ENCODE measurements at regions not wholly inside any gene's neighbourhood (a gene's known extent, or its start where the extent isn't known, plus 50 kb on each side); places are given as distances from the start of the nearest gene placed in this dataset.

DNA sequence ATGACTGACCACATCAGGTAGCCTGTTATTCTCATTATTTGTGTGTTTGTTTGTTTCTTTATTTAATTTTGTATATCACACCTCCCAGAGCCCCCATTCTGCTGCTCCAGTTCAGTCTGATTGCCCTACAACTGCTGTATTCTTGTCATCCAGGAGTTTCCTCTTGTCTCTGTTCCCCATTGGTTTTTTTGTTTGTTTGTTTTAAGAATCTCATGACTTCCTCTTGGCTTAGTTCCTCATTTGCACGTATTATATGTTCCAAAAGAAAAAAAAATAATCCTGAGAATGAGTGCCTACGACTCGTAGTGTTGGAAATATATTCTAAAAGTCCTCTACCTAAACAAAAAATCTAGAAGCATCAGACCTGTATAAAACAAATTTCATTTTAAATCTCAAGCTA, 142.3 kb upstream of the SLIT2 start:
- TF ChIP-seq POLR2A (IDR thresholded peaks at IDR 0.05; ENCODE audit: low read depth, low read length) (no peak), RAD21 (IDR thresholded peaks at IDR 0.05; ENCODE audit: insufficient read depth, low read depth, low read length) (no peak), NR2C2 (IDR thresholded peaks at IDR 0.05; ENCODE audit: borderline replicate concordance, control insufficient read depth, insufficient read length, low read depth) (no peak), ASH2L (IDR thresholded peaks at IDR 0.05; ENCODE audit: borderline replicate concordance, low read depth) (no peak), JUND (IDR thresholded peaks at IDR 0.05; ENCODE audit: low read depth, low read length) (no peak), RELA (IDR thresholded peaks at IDR 0.05; ENCODE audit: borderline replicate concordance, partially characterized antibody) (no peak), CBX5 (IDR thresholded peaks at IDR 0.05; ENCODE audit: low read depth) (no peak), POLR2AphosphoS5 (IDR thresholded peaks at IDR 0.05; ENCODE audit: low read length) (no peak), EP300 (IDR thresholded peaks at IDR 0.05; ENCODE audit: borderline replicate concordance in 1 of 2, control insufficient read depth in 1 of 2, low read depth in 2 of 2, low read length in 2 of 2) (no peak), FOS (IDR thresholded peaks at IDR 0.05; ENCODE audit: borderline replicate concordance, extremely low read depth, insufficient read length) (no peak), NRF1 (conservative IDR thresholded peaks at IDR 0.05; ENCODE audit: low read depth, low read length) (no peak)
- TF ChIP-seq, protein P1, sequence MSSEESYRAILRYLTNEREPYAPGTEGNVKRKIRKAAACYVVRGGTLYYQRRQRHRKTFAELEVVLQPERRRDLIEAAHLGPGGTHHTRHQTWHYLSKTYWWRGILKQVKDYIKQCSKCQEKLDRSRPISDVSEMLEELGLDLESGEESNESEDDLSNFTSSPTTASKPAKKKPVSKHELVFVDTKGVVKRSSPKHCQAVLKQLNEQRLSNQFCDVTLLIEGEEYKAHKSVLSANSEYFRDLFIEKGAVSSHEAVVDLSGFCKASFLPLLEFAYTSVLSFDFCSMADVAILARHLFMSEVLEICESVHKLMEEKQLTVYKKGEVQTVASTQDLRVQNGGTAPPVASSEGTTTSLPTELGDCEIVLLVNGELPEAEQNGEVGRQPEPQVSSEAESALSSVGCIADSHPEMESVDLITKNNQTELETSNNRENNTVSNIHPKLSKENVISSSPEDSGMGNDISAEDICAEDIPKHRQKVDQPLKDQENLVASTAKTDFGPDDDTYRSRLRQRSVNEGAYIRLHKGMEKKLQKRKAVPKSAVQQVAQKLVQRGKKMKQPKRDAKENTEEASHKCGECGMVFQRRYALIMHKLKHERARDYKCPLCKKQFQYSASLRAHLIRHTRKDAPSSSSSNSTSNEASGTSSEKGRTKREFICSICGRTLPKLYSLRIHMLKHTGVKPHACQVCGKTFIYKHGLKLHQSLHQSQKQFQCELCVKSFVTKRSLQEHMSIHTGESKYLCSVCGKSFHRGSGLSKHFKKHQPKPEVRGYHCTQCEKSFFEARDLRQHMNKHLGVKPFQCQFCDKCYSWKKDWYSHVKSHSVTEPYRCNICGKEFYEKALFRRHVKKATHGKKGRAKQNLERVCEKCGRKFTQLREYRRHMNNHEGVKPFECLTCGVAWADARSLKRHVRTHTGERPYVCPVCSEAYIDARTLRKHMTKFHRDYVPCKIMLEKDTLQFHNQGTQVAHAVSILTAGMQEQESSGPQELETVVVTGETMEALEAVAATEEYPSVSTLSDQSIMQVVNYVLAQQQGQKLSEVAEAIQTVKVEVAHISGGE (CRISPR knock-in tag; IDR thresholded peaks at IDR 0.05) = no peak
- TF ChIP-seq, protein P2, sequence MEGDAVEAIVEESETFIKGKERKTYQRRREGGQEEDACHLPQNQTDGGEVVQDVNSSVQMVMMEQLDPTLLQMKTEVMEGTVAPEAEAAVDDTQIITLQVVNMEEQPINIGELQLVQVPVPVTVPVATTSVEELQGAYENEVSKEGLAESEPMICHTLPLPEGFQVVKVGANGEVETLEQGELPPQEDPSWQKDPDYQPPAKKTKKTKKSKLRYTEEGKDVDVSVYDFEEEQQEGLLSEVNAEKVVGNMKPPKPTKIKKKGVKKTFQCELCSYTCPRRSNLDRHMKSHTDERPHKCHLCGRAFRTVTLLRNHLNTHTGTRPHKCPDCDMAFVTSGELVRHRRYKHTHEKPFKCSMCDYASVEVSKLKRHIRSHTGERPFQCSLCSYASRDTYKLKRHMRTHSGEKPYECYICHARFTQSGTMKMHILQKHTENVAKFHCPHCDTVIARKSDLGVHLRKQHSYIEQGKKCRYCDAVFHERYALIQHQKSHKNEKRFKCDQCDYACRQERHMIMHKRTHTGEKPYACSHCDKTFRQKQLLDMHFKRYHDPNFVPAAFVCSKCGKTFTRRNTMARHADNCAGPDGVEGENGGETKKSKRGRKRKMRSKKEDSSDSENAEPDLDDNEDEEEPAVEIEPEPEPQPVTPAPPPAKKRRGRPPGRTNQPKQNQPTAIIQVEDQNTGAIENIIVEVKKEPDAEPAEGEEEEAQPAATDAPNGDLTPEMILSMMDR (IDR thresholded peaks at IDR 0.05 in 2 of 3, conservative IDR thresholded peaks at IDR 0.05 in 1 of 3; ENCODE audit: control insufficient read depth in 2 of 3, extremely low read depth in 1 of 3, insufficient read depth in 1 of 3, low read depth in 3 of 3, low read length in 3 of 3) = no peak
- TF ChIP-seq, protein P3, sequence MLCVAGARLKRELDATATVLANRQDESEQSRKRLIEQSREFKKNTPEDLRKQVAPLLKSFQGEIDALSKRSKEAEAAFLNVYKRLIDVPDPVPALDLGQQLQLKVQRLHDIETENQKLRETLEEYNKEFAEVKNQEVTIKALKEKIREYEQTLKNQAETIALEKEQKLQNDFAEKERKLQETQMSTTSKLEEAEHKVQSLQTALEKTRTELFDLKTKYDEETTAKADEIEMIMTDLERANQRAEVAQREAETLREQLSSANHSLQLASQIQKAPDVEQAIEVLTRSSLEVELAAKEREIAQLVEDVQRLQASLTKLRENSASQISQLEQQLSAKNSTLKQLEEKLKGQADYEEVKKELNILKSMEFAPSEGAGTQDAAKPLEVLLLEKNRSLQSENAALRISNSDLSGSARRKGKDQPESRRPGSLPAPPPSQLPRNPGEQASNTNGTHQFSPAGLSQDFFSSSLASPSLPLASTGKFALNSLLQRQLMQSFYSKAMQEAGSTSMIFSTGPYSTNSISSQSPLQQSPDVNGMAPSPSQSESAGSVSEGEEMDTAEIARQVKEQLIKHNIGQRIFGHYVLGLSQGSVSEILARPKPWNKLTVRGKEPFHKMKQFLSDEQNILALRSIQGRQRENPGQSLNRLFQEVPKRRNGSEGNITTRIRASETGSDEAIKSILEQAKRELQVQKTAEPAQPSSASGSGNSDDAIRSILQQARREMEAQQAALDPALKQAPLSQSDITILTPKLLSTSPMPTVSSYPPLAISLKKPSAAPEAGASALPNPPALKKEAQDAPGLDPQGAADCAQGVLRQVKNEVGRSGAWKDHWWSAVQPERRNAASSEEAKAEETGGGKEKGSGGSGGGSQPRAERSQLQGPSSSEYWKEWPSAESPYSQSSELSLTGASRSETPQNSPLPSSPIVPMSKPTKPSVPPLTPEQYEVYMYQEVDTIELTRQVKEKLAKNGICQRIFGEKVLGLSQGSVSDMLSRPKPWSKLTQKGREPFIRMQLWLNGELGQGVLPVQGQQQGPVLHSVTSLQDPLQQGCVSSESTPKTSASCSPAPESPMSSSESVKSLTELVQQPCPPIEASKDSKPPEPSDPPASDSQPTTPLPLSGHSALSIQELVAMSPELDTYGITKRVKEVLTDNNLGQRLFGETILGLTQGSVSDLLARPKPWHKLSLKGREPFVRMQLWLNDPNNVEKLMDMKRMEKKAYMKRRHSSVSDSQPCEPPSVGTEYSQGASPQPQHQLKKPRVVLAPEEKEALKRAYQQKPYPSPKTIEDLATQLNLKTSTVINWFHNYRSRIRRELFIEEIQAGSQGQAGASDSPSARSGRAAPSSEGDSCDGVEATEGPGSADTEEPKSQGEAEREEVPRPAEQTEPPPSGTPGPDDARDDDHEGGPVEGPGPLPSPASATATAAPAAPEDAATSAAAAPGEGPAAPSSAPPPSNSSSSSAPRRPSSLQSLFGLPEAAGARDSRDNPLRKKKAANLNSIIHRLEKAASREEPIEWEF (IDR thresholded peaks at IDR 0.05; ENCODE audit: insufficient replicate concordance, low read depth, low read length) = no peak

All from GM12878 (cell line).